HG03521 (cell line): ENCODE measurements at regions not wholly inside any gene's neighbourhood (a gene's known extent, or its start where the extent isn't known, plus 50 kb on each side); places are given as distances from the start of the nearest gene placed in this dataset.
"Not testable (repeated sequence)": the region's sequence is repeated elsewhere in the genome, so short reads cannot be mapped to it uniquely, and the experiment has no call there.

ENCODE experiments used
- ATAC-seq: cut with Tn5 transposase; IDR thresholded peaks from one replicate; pipeline ENCODE4 v1.9.1; 2021; ENCODE audit warnings: mild to moderate bottlenecking, moderate library complexity; ENCODE audit not compliant: unreplicated experiment

- no peak for ATAC-seq
Observed at GRCh38 chr2:62335612-62336011, 139.7 kb downstream of the B3GNT2 start.

GRCh38 chr2:62334440-62335058 lies 138.6 kb downstream of the B3GNT2 start:
- peak; percentile 74 for ATAC-seq

- ATAC-seq, result no peak
Observed at GRCh38 chr2:62334009-62334408, 138.1 kb downstream of the B3GNT2 start.

GRCh38 chr2:62330959-62331358 lies 135.0 kb downstream of the B3GNT2 start:
- no peak for ATAC-seq

GRCh38 chr2:62329797-62330196 lies 133.9 kb downstream of the B3GNT2 start:
- no peak for ATAC-seq

GRCh38 chr2:62326735-62327134 lies 130.8 kb downstream of the B3GNT2 start:
- ATAC-seq, result no peak

GRCh38 chr2:62325398-62325797 lies 129.5 kb downstream of the B3GNT2 start:
- ATAC-seq, result no peak

GRCh38 chr2:62321380-62322289 lies 125.7 kb downstream of the B3GNT2 start:
- no peak for ATAC-seq

GRCh38 chr2:62320657-62321357 lies 124.9 kb downstream of the B3GNT2 start:
- no peak for ATAC-seq

GRCh38 chr2:62320137-62320536 lies 124.2 kb downstream of the B3GNT2 start:
- not testable (repeated sequence) for ATAC-seq

GRCh38 chr2:62319070-62319469 lies 123.2 kb downstream of the B3GNT2 start:
- ATAC-seq, result no peak

- no peak for ATAC-seq
Observed at GRCh38 chr2:62315476-62315875, 119.6 kb downstream of the B3GNT2 start.

- peak; percentile 1 for ATAC-seq
Observed at GRCh38 chr2:62314291-62314690, 118.4 kb downstream of the B3GNT2 start.

- peak; percentile 61 for ATAC-seq
Observed at GRCh38 chr2:62313449-62314227, 117.7 kb downstream of the B3GNT2 start.

GRCh38 chr2:62309465-62310091 lies 113.7 kb downstream of the B3GNT2 start:
- ATAC-seq, result peak; percentile 39

GRCh38 chr2:62309081-62309464 lies 113.2 kb downstream of the B3GNT2 start:
- no peak for ATAC-seq

- ATAC-seq, result no peak
Observed at GRCh38 chr2:62307469-62308389, 111.8 kb downstream of the B3GNT2 start.

- ATAC-seq, result peak; percentile 30
Observed at GRCh38 chr2:62306751-62307468, 111.0 kb downstream of the B3GNT2 start.
